Trophoblast cell (in vitro differentiated cells and primary cell): ENCODE measurements at regions not wholly inside any gene's neighbourhood (a gene's known extent, or its start where the extent isn't known, plus 50 kb on each side); places are given as distances from the start of the nearest gene placed in this dataset.

Experiments used
- DNase-seq, 2 donors: peaks; one replicate each; pipeline ENCODE4 v3.0.0-alpha.2; 2016
- H2AFZ ChIP-seq: 2 replicates; pipeline ENCODE4 v1.6.1; 2013; ENCODE audit warnings: low read length, moderate library complexity, mild to moderate bottlenecking; ENCODE audit not compliant: insufficient read depth, poor library complexity
- H2AK5ac ChIP-seq: 2 replicates; pipeline ENCODE4 v1.6.1; 2013; ENCODE audit warnings: mild to moderate bottlenecking, low read length
- H2BK120ac ChIP-seq: 2 replicates; pipeline ENCODE4 v1.6.1; 2013; ENCODE audit warnings: low read length, mild to moderate bottlenecking, moderate library complexity; ENCODE audit not compliant: insufficient read depth, poor library complexity
- H2BK12ac ChIP-seq: 2 replicates; pipeline ENCODE4 v1.6.1; 2013; ENCODE audit warnings: mild to moderate bottlenecking, low read length, moderate library complexity
- H2BK5ac ChIP-seq: 2 replicates; pipeline ENCODE4 v1.6.1; 2013; ENCODE audit warnings: low read length, low read depth, moderate library complexity, mild to moderate bottlenecking; ENCODE audit not compliant: poor library complexity
- H3K14ac ChIP-seq: 2 replicates; pipeline ENCODE4 v1.6.1; 2013; ENCODE audit warnings: mild to moderate bottlenecking, low read length
- H3K18ac ChIP-seq: 2 replicates; pipeline ENCODE4 v1.6.1; 2013; ENCODE audit warnings: mild to moderate bottlenecking, low read length
- H3K23ac ChIP-seq: 2 replicates; pipeline ENCODE4 v1.6.1; 2013; ENCODE audit warnings: low read length
- H3K27ac ChIP-seq: 2 replicates; pipeline ENCODE4 v1.5.1; 2013; ENCODE audit warnings: low read depth, mild to moderate bottlenecking, inconsistent platforms, low read length, moderate library complexity
- H3K27me3 ChIP-seq: 2 replicates; pipeline ENCODE4 v1.6.1; 2013; ENCODE audit warnings: inconsistent platforms, mild to moderate bottlenecking, low read length, moderate library complexity; ENCODE audit not compliant: insufficient read depth
- H3K36me3 ChIP-seq, 2 experiments: 1 replicate in 1 of 2; 2 replicates in 1 of 2; pipeline ENCODE4 v1.6.1; 2013; ENCODE audit warnings: low read length in 2 of 2, mild to moderate bottlenecking in 2 of 2, moderate library complexity in 1 of 2; ENCODE audit not compliant: insufficient read depth in 2 of 2, control insufficient read depth in 1 of 2
- H3K4ac ChIP-seq: 2 replicates; pipeline ENCODE4 v1.6.1; 2013; ENCODE audit warnings: low read depth, mild to moderate bottlenecking, low read length, moderate library complexity
- H3K4me1 ChIP-seq, 2 experiments: 1 replicate in 1 of 2; 2 replicates in 1 of 2; pipeline ENCODE4 v1.6.1; 2013; ENCODE audit warnings: low read length in 2 of 2, mild to moderate bottlenecking in 2 of 2, moderate library complexity in 1 of 2; ENCODE audit not compliant: insufficient read depth in 2 of 2, control insufficient read depth in 1 of 2
- H3K4me2 ChIP-seq: 2 replicates; pipeline ENCODE4 v1.6.1; 2013; ENCODE audit warnings: inconsistent platforms, mild to moderate bottlenecking, low read length, moderate library complexity
- H3K4me3 ChIP-seq: 2 replicates; pipeline ENCODE4 v1.5.1; 2013; ENCODE audit warnings: mild to moderate bottlenecking, low read depth, low read length, inconsistent platforms
- H3K79me1 ChIP-seq: one replicate; pipeline ENCODE4 v1.6.1; 2013; ENCODE audit warnings: low read length
- H3K79me2 ChIP-seq: 2 replicates; pipeline ENCODE4 v1.6.1; 2013; ENCODE audit warnings: low read length, mild to moderate bottlenecking; ENCODE audit not compliant: control insufficient read depth, insufficient read depth, poor library complexity
- H3K9ac ChIP-seq: 2 replicates; pipeline ENCODE4 v1.6.1; 2013; ENCODE audit warnings: mild to moderate bottlenecking, low read length
- H3K9me3 ChIP-seq: 2 replicates; pipeline ENCODE4 v1.6.1; 2013; ENCODE audit warnings: low read depth, mild to moderate bottlenecking, control low read depth, inconsistent platforms, low read length; ENCODE audit not compliant: insufficient read depth
- H4K12ac ChIP-seq: 2 replicates; pipeline ENCODE4 v1.6.1; 2013; ENCODE audit warnings: low read depth, mild to moderate bottlenecking, low read length, moderate library complexity
- H4K8ac ChIP-seq: 2 replicates; pipeline ENCODE4 v1.6.1; 2013; ENCODE audit warnings: low read depth, mild to moderate bottlenecking, low read length, moderate library complexity
- H4K91ac ChIP-seq: one replicate; pipeline ENCODE4 v1.6.1; 2013; ENCODE audit warnings: low read depth, mild to moderate bottlenecking, low read length, moderate library complexity
- WGBS: extraction: QIAGEN DNeasy Blood & Tissue Kit; methylation state at CpG from one replicate; pipeline ENCODE4 v1.1.7; 2013; ENCODE audit warnings: missing lambda C conversion rate; ENCODE audit not compliant: insufficient read length, insufficient coverage; ENCODE audit errors: extremely low coverage; 5-methylcytosine and 5-hydroxymethylcytosine counted together

- no peaks in the 10 kb centered on the region for H3K4me1 ChIP-seq
- no peaks in the 10 kb centered on the region for H3K36me3 ChIP-seq
- no peaks in the 10 kb centered on the region for H3K79me1 ChIP-seq
- H3K9me3 ChIP-seq = peaks cover 2% of the 10 kb centered on the region
- no peak overlapping the region for H3K27ac ChIP-seq
- H3K4me3 ChIP-seq = no peak overlapping the region
- H3K4ac ChIP-seq = no peak overlapping the region
- no peak overlapping the region for H3K14ac ChIP-seq
- no peak overlapping the region for H3K18ac ChIP-seq
- H4K8ac ChIP-seq = no peak overlapping the region
- no peak overlapping the region for H3K23ac ChIP-seq
- H2AK5ac ChIP-seq = no peak overlapping the region
- H4K12ac ChIP-seq = no peak overlapping the region
- no peaks in the 10 kb centered on the region for H3K27me3 ChIP-seq
- H2BK5ac ChIP-seq = no peak overlapping the region
- DNase-seq = no peak
- no peak overlapping the region for H2BK12ac ChIP-seq
- no peak overlapping the region for H3K4me2 ChIP-seq
- no peak overlapping the region for H2BK120ac ChIP-seq
- H2AFZ ChIP-seq = no peak overlapping the region
- no CpG with 5 or more reads among the region's 2 CpGs for WGBS
- no peaks in the 10 kb centered on the region for H3K79me2 ChIP-seq
- H3K9ac ChIP-seq = no peak overlapping the region
- no peak overlapping the region for H4K91ac ChIP-seq
These were observed 234.0 kb downstream of the CDC14C start for GRCh38 chr7:49158321-49158720.

DNA sequence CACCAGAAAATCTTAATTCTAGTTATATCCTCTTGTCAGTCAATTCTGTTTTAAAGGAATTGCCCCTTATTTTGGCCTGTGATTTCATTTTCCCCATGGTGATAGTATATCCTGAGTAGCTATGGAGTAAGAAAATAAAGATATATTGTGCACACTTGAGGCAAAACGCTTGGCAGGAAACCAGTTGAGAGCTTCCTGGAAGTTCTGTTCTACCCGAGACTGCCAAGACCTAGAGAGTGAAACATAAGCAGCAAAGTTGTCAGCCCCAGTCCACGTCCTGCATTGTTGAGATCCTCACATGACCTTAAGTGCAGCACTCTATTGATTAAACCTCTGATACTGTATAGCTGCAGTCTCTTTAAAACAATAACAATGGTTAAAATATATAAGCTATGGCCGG is 235.2 kb downstream of the CDC14C start:
- peaks cover 2% of the 10 kb centered on the region for H3K9me3 ChIP-seq
- no peak overlapping the region for H3K18ac ChIP-seq
- no peak overlapping the region for H3K27ac ChIP-seq
- DNase-seq = no peak
- H3K23ac ChIP-seq = no peak overlapping the region
- no peak overlapping the region for H3K4ac ChIP-seq
- no peak overlapping the region for H2BK12ac ChIP-seq
- no peak overlapping the region for H2AFZ ChIP-seq
- no peaks in the 10 kb centered on the region for H3K36me3 ChIP-seq
- no peak overlapping the region for H3K9ac ChIP-seq
- no peak overlapping the region for H4K12ac ChIP-seq
- no peak overlapping the region for H4K91ac ChIP-seq
- H3K4me3 ChIP-seq = no peak overlapping the region
- no peak overlapping the region for H4K8ac ChIP-seq
- no peaks in the 10 kb centered on the region for H3K4me1 ChIP-seq
- H3K14ac ChIP-seq = no peak overlapping the region
- H2BK5ac ChIP-seq = no peak overlapping the region
- no peak overlapping the region for H2AK5ac ChIP-seq
- H3K4me2 ChIP-seq = no peak overlapping the region
- H3K79me2 ChIP-seq = no peaks in the 10 kb centered on the region
- no peaks in the 10 kb centered on the region for H3K27me3 ChIP-seq
- WGBS = no CpG with 5 or more reads among the region's 4 CpGs
- no peaks in the 10 kb centered on the region for H3K79me1 ChIP-seq
- no peak overlapping the region for H2BK120ac ChIP-seq

GRCh38 chr7:49166441-49166840 is 242.1 kb downstream of the CDC14C start:
- H3K9me3 ChIP-seq = no peaks in the 10 kb centered on the region
- H3K4me1 ChIP-seq = no peaks in the 10 kb centered on the region
- no peak overlapping the region for H4K91ac ChIP-seq
- H2BK120ac ChIP-seq = no peak overlapping the region
- no peaks in the 10 kb centered on the region for H3K79me1 ChIP-seq
- no peak overlapping the region for H2AFZ ChIP-seq
- no peak overlapping the region for H3K27ac ChIP-seq
- H3K79me2 ChIP-seq = no peaks in the 10 kb centered on the region
- H4K12ac ChIP-seq = no peak overlapping the region
- no peaks in the 10 kb centered on the region for H3K27me3 ChIP-seq
- no peaks in the 10 kb centered on the region for H3K36me3 ChIP-seq
- H3K14ac ChIP-seq = no peak overlapping the region
- no peak overlapping the region for H3K18ac ChIP-seq
- H2AK5ac ChIP-seq = no peak overlapping the region
- no peak overlapping the region for H3K9ac ChIP-seq
- no peak overlapping the region for H3K4me3 ChIP-seq
- H4K8ac ChIP-seq = no peak overlapping the region
- H2BK12ac ChIP-seq = no peak overlapping the region
- peak in 1 of 2 donors; percentile 7 for DNase-seq
- H3K23ac ChIP-seq = no peak overlapping the region
- H3K4ac ChIP-seq = no peak overlapping the region
- no CpG with 5 or more reads among the region's 1 CpG for WGBS
- no peak overlapping the region for H3K4me2 ChIP-seq
- no peak overlapping the region for H2BK5ac ChIP-seq

- no peak overlapping the region for H3K9ac ChIP-seq
- WGBS = no CpG with 5 or more reads among the region's 1 CpG
These were observed 248.3 kb downstream of the CDC14C start for GRCh38 chr7:49172639-49173038.

More at GRCh38 chr7:49172639-49173038, 248.3 kb downstream of the CDC14C start:
- no peak overlapping the region for H3K4me3 ChIP-seq
- H3K27me3 ChIP-seq = no peaks in the 10 kb centered on the region
- H2BK12ac ChIP-seq = no peak overlapping the region
- H3K23ac ChIP-seq = no peak overlapping the region
- DNase-seq = no peak
- no peak overlapping the region for H3K27ac ChIP-seq
- no peak overlapping the region for H2BK5ac ChIP-seq
- H2AK5ac ChIP-seq = no peak overlapping the region
- no peak overlapping the region for H3K4me2 ChIP-seq
- no peaks in the 10 kb centered on the region for H3K79me1 ChIP-seq
- H2AFZ ChIP-seq = no peak overlapping the region
- H3K9me3 ChIP-seq = no peaks in the 10 kb centered on the region
- H3K36me3 ChIP-seq = no peaks in the 10 kb centered on the region
- H4K91ac ChIP-seq = no peak overlapping the region
- no peak overlapping the region for H3K4ac ChIP-seq
- H3K18ac ChIP-seq = no peak overlapping the region
- H3K14ac ChIP-seq = no peak overlapping the region
- no peak overlapping the region for H4K8ac ChIP-seq
- no peaks in the 10 kb centered on the region for H3K4me1 ChIP-seq
- H3K79me2 ChIP-seq = no peaks in the 10 kb centered on the region
- H4K12ac ChIP-seq = no peak overlapping the region
- H2BK120ac ChIP-seq = no peak overlapping the region
